ENCODE measurements at regions not wholly inside any gene's neighbourhood (a gene's known extent, or its start where the extent isn't known, plus 50 kb on each side); places are given as distances from the start of the nearest gene placed in this dataset.

- no peak overlapping the region for H3K4me3 ChIP-seq (ENCODE audit: low read depth, low read length)
- POLR2A ChIA-PET = no interaction called here
- no peak overlapping the region for H3K27ac ChIP-seq (ENCODE audit: extremely low read depth, low read depth, low read length)
- no peak for TF ChIP-seq ZNF843 (tag by site-specific recombination; IDR thresholded peaks at IDR 0.05)
- TF ChIP-seq IKZF3 (tag by site-specific recombination; IDR thresholded peaks at IDR 0.05) = no peak
- TF ChIP-seq ZNF274 (IDR thresholded peaks at IDR 0.05; ENCODE audit: low read length) = no peak
- TF ChIP-seq ZNF274 (tag by site-specific recombination; IDR thresholded peaks at IDR 0.05; ENCODE audit: borderline replicate concordance) = no peak
- no peak for TF ChIP-seq TRIM28 (IDR thresholded peaks at IDR 0.05; ENCODE audit: borderline replicate concordance, low read length)
- no peak for TF ChIP-seq ZNF654 (tag by site-specific recombination; IDR thresholded peaks at IDR 0.05; ENCODE audit: low read depth)
- no peak for TF ChIP-seq ZNF768 (tag by site-specific recombination; IDR thresholded peaks at IDR 0.05)
- TF ChIP-seq, protein P1, sequence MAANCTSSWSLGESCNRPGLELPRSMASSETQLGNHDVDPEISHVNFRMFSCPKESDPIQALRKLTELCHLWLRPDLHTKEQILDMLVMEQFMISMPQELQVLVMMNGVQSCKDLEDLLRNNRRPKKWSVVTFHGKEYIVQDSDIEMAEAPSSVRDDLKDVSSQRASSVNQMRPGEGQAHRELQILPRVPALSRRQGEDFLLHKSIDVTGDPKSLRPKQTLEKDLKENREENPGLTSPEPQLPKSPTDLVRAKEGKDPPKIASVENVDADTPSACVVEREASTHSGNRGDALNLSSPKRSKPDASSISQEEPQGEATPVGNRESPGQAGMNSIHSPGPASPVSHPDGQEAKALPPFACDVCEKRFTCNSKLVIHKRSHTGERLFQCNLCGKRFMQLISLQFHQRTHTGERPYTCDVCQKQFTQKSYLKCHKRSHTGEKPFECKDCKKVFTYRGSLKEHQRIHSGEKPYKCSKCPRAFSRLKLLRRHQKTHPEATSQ (tag by site-specific recombination; IDR thresholded peaks at IDR 0.05) = no peak
- TF ChIP-seq ZNF391 (tag by site-specific recombination; IDR thresholded peaks at IDR 0.05; ENCODE audit: borderline replicate concordance, low read depth) = no peak
- TF ChIP-seq RBAK (tag by site-specific recombination; IDR thresholded peaks at IDR 0.05) = no peak
- no peak for TF ChIP-seq REPIN1 (tag by site-specific recombination; IDR thresholded peaks at IDR 0.05; ENCODE audit: low read depth)
- TF ChIP-seq, protein P2, sequence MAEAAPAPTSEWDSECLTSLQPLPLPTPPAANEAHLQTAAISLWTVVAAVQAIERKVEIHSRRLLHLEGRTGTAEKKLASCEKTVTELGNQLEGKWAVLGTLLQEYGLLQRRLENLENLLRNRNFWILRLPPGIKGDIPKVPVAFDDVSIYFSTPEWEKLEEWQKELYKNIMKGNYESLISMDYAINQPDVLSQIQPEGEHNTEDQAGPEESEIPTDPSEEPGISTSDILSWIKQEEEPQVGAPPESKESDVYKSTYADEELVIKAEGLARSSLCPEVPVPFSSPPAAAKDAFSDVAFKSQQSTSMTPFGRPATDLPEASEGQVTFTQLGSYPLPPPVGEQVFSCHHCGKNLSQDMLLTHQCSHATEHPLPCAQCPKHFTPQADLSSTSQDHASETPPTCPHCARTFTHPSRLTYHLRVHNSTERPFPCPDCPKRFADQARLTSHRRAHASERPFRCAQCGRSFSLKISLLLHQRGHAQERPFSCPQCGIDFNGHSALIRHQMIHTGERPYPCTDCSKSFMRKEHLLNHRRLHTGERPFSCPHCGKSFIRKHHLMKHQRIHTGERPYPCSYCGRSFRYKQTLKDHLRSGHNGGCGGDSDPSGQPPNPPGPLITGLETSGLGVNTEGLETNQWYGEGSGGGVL (tag by site-specific recombination; IDR thresholded peaks at IDR 0.05) = no peak
- no peak for TF ChIP-seq OVOL3 (tag by site-specific recombination; IDR thresholded peaks at IDR 0.05)
- no peaks in the 10 kb centered on the region for H3K4me1 ChIP-seq (ENCODE audit: control insufficient read depth, insufficient read depth, low read length)
- no peaks in the 10 kb centered on the region for H3K9me3 ChIP-seq (ENCODE audit: control insufficient read depth, insufficient read depth, low read depth, low read length)
- CTCF ChIA-PET = interaction anchor here (0.6 kb wide), 1 partner anchor 379 kb away, joined by 4 read pairs; no protein-coding TSS in a partner anchor
- H3K36me3 ChIP-seq (ENCODE audit: control insufficient read depth in 2 of 2, insufficient read depth in 1 of 2, low read length in 2 of 2) = no peaks in the 10 kb centered on the region
Measured at GRCh38 chr13:47707414-47707813, 293.7 kb downstream of the SUCLA2 start.

- Histone ChIP-seq H3K4me1 (ENCODE audit: control insufficient read depth, insufficient read depth, low read length) (no peaks in the 10 kb centered on the region), H3K36me3 (ENCODE audit: control insufficient read depth in 2 of 2, insufficient read depth in 1 of 2, low read length in 2 of 2) (no peaks in the 10 kb centered on the region), H3K27ac (ENCODE audit: extremely low read depth, low read depth, low read length) (no peak overlapping the region), H3K4me3 (ENCODE audit: low read depth, low read length) (no peak overlapping the region), H3K9me3 (ENCODE audit: control insufficient read depth, insufficient read depth, low read depth, low read length) (no peaks in the 10 kb centered on the region)
- ChIA-PET CTCF (no interaction called here), POLR2A (no interaction called here)
- TF ChIP-seq IKZF3 (tag by site-specific recombination; IDR thresholded peaks at IDR 0.05) (no peak), HOXD13 (CRISPR knock-in tag; IDR thresholded peaks at IDR 0.05; ENCODE audit: borderline replicate concordance) (no peak), SP2 (tag by site-specific recombination; IDR thresholded peaks at IDR 0.05) (no peak), ZNF169 (tag by site-specific recombination; IDR thresholded peaks at IDR 0.05) (no peak), ZNF2 (tag by site-specific recombination; IDR thresholded peaks at IDR 0.05) (no peak)
- TF ChIP-seq, protein P3, sequence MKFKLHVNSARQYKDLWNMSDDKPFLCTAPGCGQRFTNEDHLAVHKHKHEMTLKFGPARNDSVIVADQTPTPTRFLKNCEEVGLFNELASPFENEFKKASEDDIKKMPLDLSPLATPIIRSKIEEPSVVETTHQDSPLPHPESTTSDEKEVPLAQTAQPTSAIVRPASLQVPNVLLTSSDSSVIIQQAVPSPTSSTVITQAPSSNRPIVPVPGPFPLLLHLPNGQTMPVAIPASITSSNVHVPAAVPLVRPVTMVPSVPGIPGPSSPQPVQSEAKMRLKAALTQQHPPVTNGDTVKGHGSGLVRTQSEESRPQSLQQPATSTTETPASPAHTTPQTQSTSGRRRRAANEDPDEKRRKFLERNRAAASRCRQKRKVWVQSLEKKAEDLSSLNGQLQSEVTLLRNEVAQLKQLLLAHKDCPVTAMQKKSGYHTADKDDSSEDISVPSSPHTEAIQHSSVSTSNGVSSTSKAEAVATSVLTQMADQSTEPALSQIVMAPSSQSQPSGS (tag by site-specific recombination; IDR thresholded peaks at IDR 0.05; ENCODE audit: low read depth) = no peak
Measured at GRCh38 chr13:47705185-47705584, 295.9 kb downstream of the SUCLA2 start.

GRCh38 chr13:47696674-47697073 is 304.4 kb downstream of the SUCLA2 start:
- no peak overlapping the region for H3K27ac ChIP-seq (ENCODE audit: extremely low read depth, low read depth, low read length)
- ChIA-PET CTCF (no interaction called here), POLR2A (no interaction called here)
- H3K4me1 ChIP-seq (ENCODE audit: control insufficient read depth, insufficient read depth, low read length) = no peaks in the 10 kb centered on the region
- H3K9me3 ChIP-seq (ENCODE audit: control insufficient read depth, insufficient read depth, low read depth, low read length) = no peaks in the 10 kb centered on the region
- H3K36me3 ChIP-seq (ENCODE audit: control insufficient read depth in 2 of 2, insufficient read depth in 1 of 2, low read length in 2 of 2) = no peaks in the 10 kb centered on the region
- no peak overlapping the region for H3K4me3 ChIP-seq (ENCODE audit: low read depth, low read length)
- no peak for TF ChIP-seq ZNF76 (tag by site-specific recombination; IDR thresholded peaks at IDR 0.05; ENCODE audit: borderline replicate concordance, low read depth)
- TF ChIP-seq ZNF561 (tag by site-specific recombination; IDR thresholded peaks at IDR 0.05; ENCODE audit: borderline replicate concordance) = no peak
- no peak for TF ChIP-seq ZNF621 (tag by site-specific recombination; IDR thresholded peaks at IDR 0.05)
- TF ChIP-seq SCRT1 (tag by site-specific recombination; IDR thresholded peaks at IDR 0.05; ENCODE audit: borderline replicate concordance) = no peak
- TF ChIP-seq ZNF146 (tag by site-specific recombination; IDR thresholded peaks at IDR 0.05) = no peak
- no peak for TF ChIP-seq ZNF792 (tag by site-specific recombination; IDR thresholded peaks at IDR 0.05)
- TF ChIP-seq, protein P4, sequence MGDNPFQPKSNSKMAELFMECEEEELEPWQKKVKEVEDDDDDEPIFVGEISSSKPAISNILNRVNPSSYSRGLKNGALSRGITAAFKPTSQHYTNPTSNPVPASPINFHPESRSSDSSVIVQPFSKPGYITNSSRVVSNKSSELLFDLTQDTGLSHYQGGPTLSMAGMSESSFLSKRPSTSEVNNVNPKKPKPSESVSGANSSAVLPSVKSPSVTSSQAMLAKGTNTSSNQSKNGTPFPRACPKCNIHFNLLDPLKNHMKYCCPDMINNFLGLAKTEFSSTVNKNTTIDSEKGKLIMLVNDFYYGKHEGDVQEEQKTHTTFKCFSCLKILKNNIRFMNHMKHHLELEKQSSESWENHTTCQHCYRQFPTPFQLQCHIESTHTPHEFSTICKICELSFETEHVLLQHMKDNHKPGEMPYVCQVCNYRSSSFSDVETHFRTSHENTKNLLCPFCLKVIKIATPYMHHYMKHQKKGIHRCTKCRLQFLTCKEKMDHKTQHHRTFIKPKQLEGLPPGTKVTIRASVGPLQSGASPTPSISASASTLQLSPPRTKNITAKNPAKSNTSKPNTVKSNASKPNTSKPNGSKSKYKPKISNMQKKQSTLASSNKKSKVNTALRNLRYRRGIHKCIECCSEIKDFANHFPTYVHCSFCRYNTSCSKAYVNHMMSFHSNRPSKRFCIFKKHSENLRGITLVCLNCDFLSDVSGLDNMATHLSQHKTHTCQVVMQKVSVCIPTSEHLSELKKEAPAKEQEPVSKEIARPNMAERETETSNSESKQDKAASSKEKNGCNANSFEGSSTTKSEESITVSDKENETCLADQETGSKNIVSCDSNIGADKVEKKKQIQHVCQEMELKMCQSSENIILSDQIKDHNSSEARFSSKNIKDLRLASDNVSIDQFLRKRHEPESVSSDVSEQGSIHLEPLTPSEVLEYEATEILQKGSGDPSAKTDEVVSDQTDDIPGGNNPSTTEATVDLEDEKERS (tag by site-specific recombination; IDR thresholded peaks at IDR 0.05) = no peak
